ENCODE measurements at regions not wholly inside any gene's neighbourhood (a gene's known extent, or its start where the extent isn't known, plus 50 kb on each side); places are given as distances from the start of the nearest gene placed in this dataset.
"Not testable (repeated sequence)": the region's sequence is repeated elsewhere in the genome, so short reads cannot be mapped to it uniquely, and the experiment has no call there.

- no peaks in the 10 kb centered on the region for H3K36me3 ChIP-seq (ENCODE audit: control insufficient read depth, insufficient read depth, low read length, severe bottlenecking)
- DNase-seq (ENCODE audit: low read depth), result no peak
- H3K4me1 ChIP-seq (ENCODE audit: control insufficient read depth, insufficient read depth, low read length), result no peaks in the 10 kb centered on the region
- H3K27me3 ChIP-seq (replicated peaks; ENCODE audit: control insufficient read depth, insufficient read depth, low read length), result no peaks in the 10 kb centered on the region
- H3K9ac ChIP-seq (ENCODE audit: low read length), result no peak overlapping the region
- H3K4me3 ChIP-seq (ENCODE audit: low read length), result no peak overlapping the region
- H3K9me3 ChIP-seq (ENCODE audit: control insufficient read depth, low read length), result no peaks in the 10 kb centered on the region
Measured at GRCh38 chr2:142572346-142573132, 304.9 kb upstream of the KYNU start.

- H3K9me3 ChIP-seq (ENCODE audit: control insufficient read depth, low read length), result no peaks in the 10 kb centered on the region
- no peaks in the 10 kb centered on the region for H3K4me1 ChIP-seq (ENCODE audit: control insufficient read depth, insufficient read depth, low read length)
- no peak for DNase-seq (ENCODE audit: low read depth)
- no peaks in the 10 kb centered on the region for H3K36me3 ChIP-seq (ENCODE audit: control insufficient read depth, insufficient read depth, low read length, severe bottlenecking)
- no peak overlapping the region for H3K9ac ChIP-seq (ENCODE audit: low read length)
- H3K4me3 ChIP-seq (ENCODE audit: low read length), result no peak overlapping the region
- no peaks in the 10 kb centered on the region for H3K27me3 ChIP-seq (replicated peaks; ENCODE audit: control insufficient read depth, insufficient read depth, low read length)
Measured at GRCh38 chr2:142571934-142572333, 305.5 kb upstream of the KYNU start.

GRCh38 chr2:142562900-142563299, 314.6 kb upstream of the KYNU start:
- no peak for DNase-seq (ENCODE audit: low read depth)
- Histone ChIP-seq H3K36me3 (ENCODE audit: control insufficient read depth, insufficient read depth, low read length, severe bottlenecking) (no peaks in the 10 kb centered on the region), H3K27me3 (replicated peaks; ENCODE audit: control insufficient read depth, insufficient read depth, low read length) (no peaks in the 10 kb centered on the region), H3K9me3 (ENCODE audit: control insufficient read depth, low read length) (no peaks in the 10 kb centered on the region), H3K4me1 (ENCODE audit: control insufficient read depth, insufficient read depth, low read length) (no peaks in the 10 kb centered on the region), H3K9ac (ENCODE audit: low read length) (no peak overlapping the region), H3K4me3 (ENCODE audit: low read length) (no peak overlapping the region)

- H3K9me3 ChIP-seq (ENCODE audit: control insufficient read depth, low read length), result no peaks in the 10 kb centered on the region
- H3K4me3 ChIP-seq (ENCODE audit: low read length), result no peak overlapping the region
- H3K4me1 ChIP-seq (ENCODE audit: control insufficient read depth, insufficient read depth, low read length), result no peaks in the 10 kb centered on the region
- H3K27me3 ChIP-seq (replicated peaks; ENCODE audit: control insufficient read depth, insufficient read depth, low read length), result no peaks in the 10 kb centered on the region
- H3K9ac ChIP-seq (ENCODE audit: low read length), result no peak overlapping the region
- no peak for DNase-seq (ENCODE audit: low read depth)
- H3K36me3 ChIP-seq (ENCODE audit: control insufficient read depth, insufficient read depth, low read length, severe bottlenecking), result no peaks in the 10 kb centered on the region
Measured at GRCh38 chr2:142561656-142562055, 315.8 kb upstream of the KYNU start.

DNA sequence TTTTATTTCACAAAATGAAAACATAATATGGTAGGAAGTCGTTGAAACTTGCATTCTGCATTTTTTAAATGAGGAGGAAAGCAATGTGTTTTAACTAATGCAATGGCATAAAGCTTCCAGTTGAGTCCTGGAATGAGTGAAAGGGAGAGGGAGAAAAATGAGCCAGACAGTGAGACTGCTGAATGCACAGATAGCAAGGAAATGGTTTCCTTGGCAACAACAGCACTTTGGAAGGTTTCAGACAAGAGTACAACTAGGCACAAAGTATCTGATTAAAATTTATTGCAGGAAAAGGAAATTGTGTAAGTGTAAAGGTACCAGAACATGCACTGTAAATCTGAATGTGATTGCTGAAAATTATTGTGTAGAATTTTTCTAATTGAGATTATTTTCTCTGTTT, 320.1 kb upstream of the KYNU start:
- peak; percentile 11 for DNase-seq (ENCODE audit: low read depth)

DNA sequence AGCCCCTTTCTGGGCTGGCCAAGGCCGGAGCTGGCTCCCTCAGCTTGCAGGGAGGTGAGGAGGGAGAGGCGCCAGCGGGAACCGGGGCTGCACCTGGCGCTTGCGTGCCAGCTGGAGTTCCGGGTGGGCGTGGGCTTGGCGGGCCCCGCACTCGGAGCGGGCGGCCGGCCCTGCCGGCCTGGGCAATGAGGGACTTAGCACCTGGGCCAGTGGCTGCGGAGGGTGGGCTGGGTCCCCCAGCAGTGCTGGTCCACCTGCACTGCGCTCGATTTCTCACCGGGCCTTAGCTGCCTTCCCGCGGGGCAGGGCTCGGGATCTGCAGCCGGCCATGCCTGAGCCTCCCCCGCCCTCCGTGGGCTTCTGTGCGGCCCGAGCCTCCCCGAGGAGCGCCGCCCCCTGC, 331.5 kb upstream of the KYNU start:
- not testable (repeated sequence) for H3K36me3 ChIP-seq (ENCODE audit: control insufficient read depth, insufficient read depth, low read length, severe bottlenecking); H3K4me3 ChIP-seq (ENCODE audit: low read length); H3K4me1 ChIP-seq (ENCODE audit: control insufficient read depth, insufficient read depth, low read length); H3K9ac ChIP-seq (ENCODE audit: low read length); H3K9me3 ChIP-seq (ENCODE audit: control insufficient read depth, low read length); DNase-seq (ENCODE audit: low read depth); H3K27me3 ChIP-seq (replicated peaks; ENCODE audit: control insufficient read depth, insufficient read depth, low read length)

More for the DNA sequence above, 320.1 kb upstream of the KYNU start:
- Histone ChIP-seq H3K9me3 (ENCODE audit: control insufficient read depth, low read length) (no peaks in the 10 kb centered on the region), H3K4me3 (ENCODE audit: low read length) (no peak overlapping the region), H3K27me3 (replicated peaks; ENCODE audit: control insufficient read depth, insufficient read depth, low read length) (no peaks in the 10 kb centered on the region), H3K4me1 (ENCODE audit: control insufficient read depth, insufficient read depth, low read length) (no peaks in the 10 kb centered on the region), H3K9ac (ENCODE audit: low read length) (no peak overlapping the region), H3K36me3 (ENCODE audit: control insufficient read depth, insufficient read depth, low read length, severe bottlenecking) (no peaks in the 10 kb centered on the region)

- H3K4me1 ChIP-seq (ENCODE audit: control insufficient read depth, insufficient read depth, low read length), result no peaks in the 10 kb centered on the region
- H3K4me3 ChIP-seq (ENCODE audit: low read length), result no peak overlapping the region
- H3K9me3 ChIP-seq (ENCODE audit: control insufficient read depth, low read length), result peaks cover 3% of the 10 kb centered on the region
- H3K9ac ChIP-seq (ENCODE audit: low read length), result no peak overlapping the region
- H3K36me3 ChIP-seq (ENCODE audit: control insufficient read depth, insufficient read depth, low read length, severe bottlenecking), result no peaks in the 10 kb centered on the region
- DNase-seq (ENCODE audit: low read depth), result peak; percentile 17
- H3K27me3 ChIP-seq (replicated peaks; ENCODE audit: control insufficient read depth, insufficient read depth, low read length), result no peaks in the 10 kb centered on the region
Measured at GRCh38 chr2:142545036-142545435, 332.4 kb upstream of the KYNU start.

DNA sequence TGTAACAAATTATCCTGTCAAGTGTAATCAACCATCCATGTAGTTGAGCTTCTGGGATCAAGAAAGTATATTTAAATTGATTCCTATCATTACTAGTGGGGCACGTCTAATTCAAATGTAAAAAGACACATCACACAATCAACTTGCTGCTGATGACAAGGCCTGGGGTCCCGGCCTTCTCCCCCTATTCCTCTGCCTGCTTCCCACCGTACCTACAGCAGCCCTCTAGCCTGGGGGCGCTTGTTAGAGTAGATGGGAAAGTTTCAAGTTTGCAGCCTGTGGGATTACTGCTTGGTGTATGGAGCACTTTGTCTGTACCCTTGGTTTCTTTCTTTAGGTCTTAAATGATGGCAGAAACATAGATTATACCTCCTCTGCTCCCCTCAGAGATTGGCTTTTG, 333.3 kb upstream of the KYNU start:
- H3K9ac ChIP-seq (ENCODE audit: low read length), result no peak overlapping the region
- no peak overlapping the region for H3K4me3 ChIP-seq (ENCODE audit: low read length)
- no peak for DNase-seq (ENCODE audit: low read depth)
- H3K27me3 ChIP-seq (replicated peaks; ENCODE audit: control insufficient read depth, insufficient read depth, low read length), result no peaks in the 10 kb centered on the region
- no peaks in the 10 kb centered on the region for H3K4me1 ChIP-seq (ENCODE audit: control insufficient read depth, insufficient read depth, low read length)
- H3K9me3 ChIP-seq (ENCODE audit: control insufficient read depth, low read length), result no peaks in the 10 kb centered on the region
- no peaks in the 10 kb centered on the region for H3K36me3 ChIP-seq (ENCODE audit: control insufficient read depth, insufficient read depth, low read length, severe bottlenecking)

- no peak for DNase-seq (ENCODE audit: low read depth)
- no peak overlapping the region for H3K4me3 ChIP-seq (ENCODE audit: low read length)
Measured at GRCh38 chr2:142542431-142542910, 335.0 kb upstream of the KYNU start.

DNA sequence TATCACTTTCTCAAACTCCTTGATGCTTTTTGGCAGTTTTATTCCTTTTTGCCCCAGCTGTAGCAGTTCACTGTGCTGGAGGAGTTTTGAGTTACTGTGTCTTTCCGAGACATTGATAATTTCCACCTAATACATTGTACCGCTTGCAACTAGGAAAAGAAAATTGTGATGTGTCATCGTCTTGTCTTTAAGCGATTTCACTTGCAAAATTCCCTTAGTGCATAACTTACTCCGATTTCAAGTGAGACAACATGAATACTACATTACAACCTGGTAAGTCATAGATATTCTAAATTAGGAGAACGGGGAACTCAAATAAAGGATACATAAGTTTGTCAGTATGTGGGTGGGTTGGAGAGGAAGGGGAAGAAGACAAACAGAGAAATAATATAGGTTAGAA, 340.5 kb upstream of the KYNU start:
- no peaks in the 10 kb centered on the region for H3K27me3 ChIP-seq (replicated peaks; ENCODE audit: control insufficient read depth, insufficient read depth, low read length)
- H3K9me3 ChIP-seq (ENCODE audit: control insufficient read depth, low read length), result no peaks in the 10 kb centered on the region
- no peaks in the 10 kb centered on the region for H3K4me1 ChIP-seq (ENCODE audit: control insufficient read depth, insufficient read depth, low read length)
- no peak overlapping the region for H3K4me3 ChIP-seq (ENCODE audit: low read length)
- DNase-seq (ENCODE audit: low read depth), result no peak
- H3K9ac ChIP-seq (ENCODE audit: low read length), result no peak overlapping the region
- no peaks in the 10 kb centered on the region for H3K36me3 ChIP-seq (ENCODE audit: control insufficient read depth, insufficient read depth, low read length, severe bottlenecking)

More at GRCh38 chr2:142542431-142542910, 335.0 kb upstream of the KYNU start:
- H3K9me3 ChIP-seq (ENCODE audit: control insufficient read depth, low read length), result no peaks in the 10 kb centered on the region
- H3K36me3 ChIP-seq (ENCODE audit: control insufficient read depth, insufficient read depth, low read length, severe bottlenecking), result no peaks in the 10 kb centered on the region
- no peaks in the 10 kb centered on the region for H3K4me1 ChIP-seq (ENCODE audit: control insufficient read depth, insufficient read depth, low read length)
- H3K27me3 ChIP-seq (replicated peaks; ENCODE audit: control insufficient read depth, insufficient read depth, low read length), result no peaks in the 10 kb centered on the region
- H3K9ac ChIP-seq (ENCODE audit: low read length), result no peak overlapping the region

GRCh38 chr2:142536492-142536891, 341.0 kb upstream of the KYNU start:
- Histone ChIP-seq H3K36me3 (ENCODE audit: control insufficient read depth, insufficient read depth, low read length, severe bottlenecking) (no peaks in the 10 kb centered on the region), H3K4me3 (ENCODE audit: low read length) (no peak overlapping the region), H3K27me3 (replicated peaks; ENCODE audit: control insufficient read depth, insufficient read depth, low read length) (no peaks in the 10 kb centered on the region), H3K9ac (ENCODE audit: low read length) (no peak overlapping the region), H3K9me3 (ENCODE audit: control insufficient read depth, low read length) (no peaks in the 10 kb centered on the region), H3K4me1 (ENCODE audit: control insufficient read depth, insufficient read depth, low read length) (no peaks in the 10 kb centered on the region)
- no peak for DNase-seq (ENCODE audit: low read depth)

GRCh38 chr2:142535311-142535710, 342.2 kb upstream of the KYNU start:
- no peaks in the 10 kb centered on the region for H3K9me3 ChIP-seq (ENCODE audit: control insufficient read depth, low read length)
- H3K9ac ChIP-seq (ENCODE audit: low read length), result no peak overlapping the region
- DNase-seq (ENCODE audit: low read depth), result no peak
- no peaks in the 10 kb centered on the region for H3K27me3 ChIP-seq (replicated peaks; ENCODE audit: control insufficient read depth, insufficient read depth, low read length)
- H3K4me1 ChIP-seq (ENCODE audit: control insufficient read depth, insufficient read depth, low read length), result no peaks in the 10 kb centered on the region
- H3K36me3 ChIP-seq (ENCODE audit: control insufficient read depth, insufficient read depth, low read length, severe bottlenecking), result no peaks in the 10 kb centered on the region
- H3K4me3 ChIP-seq (ENCODE audit: low read length), result no peak overlapping the region

Measured in adipocyte (in vitro differentiated cells).